HPDE6-E6E7 (cell line): ENCODE measurements at regions not wholly inside any gene's neighbourhood (a gene's known extent, or its start where the extent isn't known, plus 50 kb on each side); places are given as distances from the start of the nearest gene placed in this dataset.

Experiments used
- DNase-seq: peaks from one replicate; pipeline ENCODE4 v3.0.0; 2011; ENCODE audit warnings: missing footprints; ENCODE audit errors: extremely low spot score

DNA sequence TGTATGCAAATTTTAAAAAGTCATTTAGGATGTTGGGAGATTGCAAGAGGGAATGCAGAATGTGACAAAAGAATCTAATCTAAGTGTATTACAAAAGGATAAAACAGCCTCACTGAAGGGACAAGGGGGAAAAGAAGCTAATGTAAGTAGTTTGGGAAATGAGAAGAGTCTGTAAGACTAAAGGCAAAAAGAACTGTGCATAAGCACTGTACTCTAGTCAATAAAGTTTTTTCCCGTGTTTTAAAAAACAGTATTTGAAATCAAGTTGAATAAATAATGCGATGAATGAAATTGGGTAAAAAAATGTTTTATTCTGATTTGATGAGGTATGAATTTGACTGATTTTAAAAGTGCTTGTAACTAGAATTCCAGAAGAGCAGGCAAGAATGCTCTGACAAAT lies 149.8 kb downstream of the VEGFA start:
- DNase-seq, result no peak

DNA sequence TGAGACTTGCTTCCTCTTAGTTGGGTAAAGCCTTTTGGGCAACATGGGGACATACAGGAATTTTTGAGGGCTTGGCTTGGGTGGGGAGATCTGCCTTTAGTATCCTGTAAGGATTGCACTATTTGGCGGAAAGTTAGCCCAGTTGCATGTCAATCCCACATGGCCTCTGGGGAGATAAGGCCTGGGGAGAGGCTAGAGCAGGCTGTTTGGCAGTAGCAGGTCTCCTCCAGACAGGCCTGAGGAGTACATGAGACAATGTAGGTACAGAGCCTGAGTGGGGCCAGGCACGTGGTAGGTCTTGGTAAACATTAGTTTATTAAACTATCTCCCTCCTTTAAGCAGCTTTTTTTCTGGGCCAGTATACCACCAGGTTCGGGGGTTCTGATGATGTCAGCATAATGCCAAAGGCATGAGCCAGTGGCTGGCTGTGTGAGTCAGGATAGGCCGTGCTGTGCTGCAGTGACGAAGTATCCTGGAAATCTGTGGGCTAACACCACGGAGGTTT lies 147.9 kb downstream of the VEGFA start:
- no peak for DNase-seq

- DNase-seq, result no peak
Observed at GRCh38 chr6:43916924-43917877, 147.2 kb downstream of the VEGFA start.

- no peak for DNase-seq
Observed at GRCh38 chr6:43915986-43916923, 146.2 kb downstream of the VEGFA start.

DNA sequence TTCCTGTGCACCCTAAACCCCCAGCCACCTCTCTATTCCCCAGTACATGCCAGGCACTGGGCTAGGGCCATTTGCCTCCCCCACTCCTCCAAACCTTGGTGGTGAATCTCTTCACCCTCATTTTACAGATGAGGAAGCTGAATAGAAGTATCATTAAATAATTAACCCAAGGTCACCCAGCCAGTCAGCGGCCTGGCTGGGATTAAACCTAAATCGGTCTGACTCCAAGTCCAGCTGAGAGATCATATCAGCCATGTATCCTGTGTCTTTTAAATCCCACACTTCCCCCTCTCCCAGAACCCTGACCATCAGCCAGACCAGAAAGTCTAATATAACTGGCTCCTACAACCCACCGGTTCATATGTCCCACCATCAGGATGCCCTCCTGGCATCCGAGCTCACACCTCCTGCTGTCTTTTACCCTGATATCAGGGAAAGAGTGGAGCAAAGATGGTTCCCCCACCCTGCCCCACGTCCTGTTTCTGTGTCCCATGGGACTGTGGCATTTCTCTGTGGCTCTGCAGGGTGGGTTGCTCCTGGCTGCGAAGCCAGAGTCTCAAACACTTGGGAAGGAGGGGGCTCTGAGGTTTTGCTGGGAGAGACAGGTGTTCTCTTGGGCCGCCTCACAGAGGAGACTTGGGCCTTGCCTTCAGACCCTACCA lies 145.3 kb downstream of the VEGFA start:
- DNase-seq, result no peak

DNA sequence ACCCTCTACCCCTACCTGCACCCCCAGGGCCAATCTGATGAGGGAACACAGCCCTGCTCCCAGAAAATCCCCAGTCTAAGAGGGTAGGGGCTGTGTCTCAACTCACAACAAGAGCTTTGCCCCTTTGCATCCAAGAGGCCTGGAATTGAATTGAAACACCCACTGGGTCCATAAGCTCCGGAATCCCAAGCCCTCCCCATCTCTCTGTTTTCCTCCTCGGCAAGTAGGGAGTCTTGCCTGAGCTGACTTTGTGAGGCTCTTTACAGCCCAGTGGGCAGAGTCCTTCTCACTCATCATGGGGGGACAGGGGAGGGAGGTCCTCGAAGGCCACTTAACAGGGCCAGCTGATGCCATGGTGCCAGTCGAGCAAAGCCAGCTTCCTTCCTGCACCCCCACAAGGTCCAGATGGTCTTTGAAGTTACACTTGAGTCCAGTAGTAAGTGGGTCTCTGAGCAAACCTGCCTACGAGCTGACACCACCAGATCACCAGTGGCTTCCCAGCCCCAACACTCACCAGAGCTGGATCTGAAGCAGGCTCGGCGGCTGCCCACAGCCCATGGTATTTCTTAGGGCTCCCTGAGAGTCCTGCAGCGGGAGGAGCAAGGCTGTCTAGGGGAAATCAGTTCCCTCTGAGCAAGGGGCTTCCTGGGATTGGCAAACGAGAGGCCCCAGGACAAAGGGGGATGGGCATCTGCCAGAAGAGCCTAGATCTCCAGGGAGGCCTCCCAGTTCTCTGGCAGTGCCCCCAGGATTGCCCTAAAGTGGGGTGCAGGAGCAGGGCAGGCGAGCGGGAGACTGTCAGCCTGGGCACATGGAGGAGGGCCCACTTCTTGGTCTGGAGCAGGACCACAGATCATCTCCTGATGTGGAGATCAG lies 144.5 kb downstream of the VEGFA start:
- DNase-seq, result no peak

DNA sequence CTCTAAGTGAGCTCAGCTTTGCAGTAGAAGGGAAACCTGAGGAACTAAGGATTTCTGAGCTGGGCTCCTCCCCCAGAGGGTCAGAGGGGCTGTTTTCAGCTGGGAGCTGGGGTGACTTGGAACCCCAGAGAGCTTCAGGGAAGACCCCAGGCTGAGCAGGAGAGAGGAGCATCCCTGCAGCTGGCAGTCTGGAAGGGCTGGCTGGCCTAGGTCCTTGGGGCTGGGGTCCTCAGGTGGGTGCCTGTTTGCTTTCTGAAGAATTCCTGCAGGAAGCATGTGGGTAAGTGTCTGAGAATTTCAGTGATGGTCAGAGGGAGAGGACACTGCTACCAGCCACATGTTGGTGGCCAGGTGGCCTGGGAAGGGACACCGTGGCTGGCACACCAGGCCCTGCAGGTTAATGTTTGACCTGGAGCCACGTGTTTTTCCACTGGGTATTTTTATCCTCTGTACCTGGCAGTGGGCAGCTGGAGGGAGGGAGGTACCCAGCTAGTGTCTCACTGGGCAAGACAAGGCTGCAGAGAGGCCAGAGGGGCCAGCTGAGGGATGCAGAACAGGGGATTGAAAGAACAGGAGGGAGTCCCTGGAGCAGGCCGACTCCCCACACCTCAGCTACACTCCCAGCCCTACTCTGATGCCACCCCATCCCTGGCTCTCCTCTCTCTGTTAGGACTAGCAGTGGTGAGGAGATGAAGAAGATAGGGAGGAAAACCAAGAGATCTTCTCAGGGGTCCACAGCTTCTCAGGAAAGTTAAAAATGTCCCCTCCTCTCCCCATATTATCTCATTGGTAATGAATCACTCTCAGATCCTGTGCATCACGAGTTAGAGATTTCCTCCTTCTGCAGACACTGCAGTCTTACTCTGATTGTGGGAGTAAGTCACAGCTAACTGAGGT lies 143.6 kb downstream of the VEGFA start:
- DNase-seq, result no peak

DNA sequence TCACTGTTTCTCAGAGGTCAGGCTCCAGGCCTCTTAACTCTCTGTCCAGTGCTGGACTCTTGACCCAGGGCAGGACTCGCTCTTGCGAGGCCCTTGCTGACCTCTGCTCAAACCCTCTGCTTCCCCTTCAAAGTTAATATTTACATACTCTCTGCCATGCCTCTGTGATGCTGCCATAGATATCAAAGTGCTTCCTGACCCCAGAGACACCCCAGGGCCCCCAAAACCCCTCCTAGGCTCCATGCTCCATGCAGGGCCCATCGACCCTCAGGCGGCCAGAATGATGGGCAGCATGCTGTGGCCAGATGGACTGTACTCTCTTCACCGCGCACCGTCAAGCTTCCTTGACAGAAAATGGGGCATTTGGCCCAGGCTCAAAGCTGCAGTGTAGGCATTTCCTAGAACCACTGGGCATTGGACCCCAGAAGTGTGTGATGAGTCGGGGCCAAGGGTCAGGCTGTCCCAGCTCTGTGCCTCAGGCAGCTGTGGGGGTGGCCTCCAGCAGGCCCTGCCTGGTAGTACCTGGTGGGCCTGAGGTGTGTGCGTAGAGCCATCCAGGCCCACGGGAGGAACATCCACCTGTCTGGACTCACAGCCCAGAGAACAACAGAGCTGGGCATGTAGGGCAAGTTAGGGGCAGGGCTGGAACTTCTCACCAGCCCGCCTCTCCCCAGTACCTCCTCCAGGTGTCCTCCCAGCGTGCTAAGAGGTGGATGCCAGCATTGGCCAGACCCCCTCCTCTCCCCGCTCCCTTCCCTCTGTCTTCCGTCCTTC lies 142.8 kb downstream of the VEGFA start:
- no peak for DNase-seq

DNA sequence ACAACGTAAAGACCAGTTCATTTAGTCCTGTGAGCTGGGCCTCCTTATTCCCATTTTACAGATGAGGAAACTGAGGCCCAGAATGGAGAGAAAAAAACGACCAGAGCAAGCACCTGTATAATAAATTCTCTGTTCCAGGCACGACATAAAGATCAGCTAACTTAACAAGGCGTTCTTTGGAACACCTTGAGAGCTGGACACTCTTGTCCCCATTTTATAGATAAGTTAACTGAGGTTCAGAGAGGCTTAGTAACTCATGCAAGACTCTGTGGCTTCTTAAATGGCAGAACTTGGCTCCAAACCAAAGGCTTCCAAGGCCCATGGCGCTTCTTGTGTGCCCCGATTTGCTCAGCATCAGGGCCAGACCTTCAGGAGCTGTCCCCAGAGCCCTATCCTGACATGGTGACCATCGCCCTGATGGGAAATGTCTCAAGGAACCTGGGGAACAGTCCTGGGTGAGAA lies 142.1 kb downstream of the VEGFA start:
- DNase-seq, result no peak

DNA sequence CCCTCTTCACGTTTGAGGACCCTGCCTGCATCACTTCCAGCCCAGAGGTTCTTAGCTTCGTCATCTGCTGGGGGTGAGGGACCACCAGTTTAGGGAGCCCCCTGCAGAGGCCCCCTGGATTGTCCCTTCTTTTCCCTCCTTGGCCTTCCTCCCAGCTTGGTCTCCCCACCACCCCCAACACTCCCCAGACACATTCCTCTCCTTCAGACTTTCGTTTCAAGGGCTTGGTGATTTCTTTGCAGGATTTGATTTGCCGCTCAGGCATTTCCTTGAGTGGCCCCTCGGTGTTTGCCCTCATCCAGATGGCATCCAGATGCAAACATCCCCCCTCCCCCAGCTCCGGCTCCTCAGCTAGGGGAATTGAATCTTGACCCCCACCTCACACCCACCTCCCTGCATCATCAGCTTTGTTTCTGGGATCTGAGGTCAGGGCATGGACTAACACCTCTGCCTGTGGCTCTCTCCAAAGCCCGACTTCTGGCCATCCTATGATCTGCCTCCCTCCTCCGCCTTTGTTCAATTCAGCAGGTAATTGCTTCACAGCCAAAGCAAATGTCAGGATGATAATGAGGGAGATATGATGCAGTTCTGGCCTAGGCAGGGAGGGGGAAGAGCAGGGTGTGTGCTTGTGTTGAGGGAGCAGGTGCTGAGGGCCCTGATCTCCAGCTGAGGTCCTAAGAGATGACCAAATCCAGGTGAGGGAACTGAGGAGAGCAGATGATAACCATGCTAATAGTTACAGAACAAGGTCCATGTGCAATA lies 141.5 kb downstream of the VEGFA start:
- no peak for DNase-seq

- DNase-seq, result no peak
Observed at GRCh38 chr6:43910638-43911353, 140.8 kb downstream of the VEGFA start.

DNA sequence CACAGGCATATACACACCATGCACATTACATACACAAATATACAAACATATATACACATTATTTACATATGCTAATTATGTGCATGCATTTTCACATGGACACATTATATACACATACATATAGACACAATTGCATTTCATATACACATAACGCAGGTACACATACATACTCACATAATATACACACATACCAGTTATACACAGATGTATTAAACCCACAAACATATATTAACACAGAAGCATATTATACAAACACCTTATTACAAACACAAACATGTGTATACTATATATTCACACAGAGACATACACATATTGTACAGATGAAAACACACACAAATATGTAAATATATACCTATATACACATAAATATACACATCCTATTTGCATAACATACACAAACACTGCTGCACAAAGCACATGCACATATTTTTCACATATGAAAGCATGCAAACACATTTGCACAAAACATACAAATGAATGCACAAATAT lies 140.2 kb downstream of the VEGFA start:
- DNase-seq, result no peak

- no peak for DNase-seq
Observed at GRCh38 chr6:43909474-43910148, 139.6 kb downstream of the VEGFA start.

DNA sequence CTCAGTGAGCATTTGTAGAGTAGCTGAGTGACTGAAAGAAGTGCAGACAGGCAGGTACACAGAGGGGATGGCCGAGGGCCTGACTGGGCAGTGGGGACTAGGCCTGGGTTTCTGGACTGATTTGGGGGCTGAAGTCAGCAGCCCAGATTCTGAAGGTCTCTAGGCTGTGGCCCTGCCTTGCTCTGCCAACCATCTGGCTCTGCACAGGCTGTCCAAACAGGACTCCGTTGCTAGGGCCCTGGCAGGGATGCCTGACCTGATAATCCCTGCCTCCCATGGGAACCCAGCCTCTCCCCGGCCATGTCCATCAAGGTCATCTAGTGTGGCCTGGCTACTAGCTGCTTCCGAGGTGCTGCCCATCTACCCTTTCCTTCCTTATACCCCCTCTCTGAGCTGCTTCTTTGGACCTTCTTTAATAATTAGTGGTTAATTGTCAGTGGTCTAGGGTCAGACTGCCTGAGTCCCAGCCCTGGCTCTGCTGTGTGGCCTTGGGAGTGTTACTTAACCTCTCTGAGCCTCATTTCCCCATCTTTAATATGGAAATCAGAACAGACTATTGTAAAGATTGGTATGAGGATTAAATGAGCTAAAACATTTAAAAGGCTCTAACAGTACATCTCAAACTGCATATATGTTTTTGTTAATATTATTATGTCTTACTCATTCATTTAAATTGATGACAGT lies 137.9 kb downstream of the VEGFA start:
- no peak for DNase-seq

DNA sequence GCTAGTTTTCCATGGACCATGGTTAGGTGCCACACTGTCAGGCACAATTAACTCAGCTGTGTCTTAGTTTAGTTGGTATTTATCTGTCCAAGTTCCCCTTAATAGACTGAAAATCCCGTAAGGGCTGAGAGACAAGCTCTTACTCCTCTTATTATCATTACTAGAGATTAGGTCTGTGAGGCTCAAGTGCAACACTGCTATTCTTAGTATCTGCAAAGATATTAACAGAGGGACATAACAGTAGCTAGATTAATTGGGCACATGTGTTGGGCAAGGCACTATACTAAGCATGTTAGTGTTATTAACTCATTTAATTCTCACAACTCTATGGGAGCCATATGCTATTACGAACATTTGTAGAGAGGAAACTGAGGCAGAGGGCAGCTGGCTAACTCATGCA lies 137.3 kb downstream of the VEGFA start:
- DNase-seq, result no peak
